ENCODE measurements at regions not wholly inside any gene's neighbourhood (a gene's known extent, or its start where the extent isn't known, plus 50 kb on each side); places are given as distances from the start of the nearest gene placed in this dataset.

GRCh38 chr17:71208111-71208704 lies 912.6 kb upstream of the SOX9 start:
- DNase-seq (ENCODE audit: low spot score): no peak
- Histone ChIP-seq H2AFZ (no peak overlapping the region), H3K79me2 (replicated peaks; ENCODE audit: insufficient read depth) (no peaks in the 10 kb centered on the region), H3K4me1 (ENCODE audit: insufficient read depth) (no peaks in the 10 kb centered on the region), H3F3A (replicated peaks; ENCODE audit: low read depth) (no peaks in the 10 kb centered on the region), H3K4me2 (no peak overlapping the region), H3K27ac (ENCODE audit: low read depth) (no peak overlapping the region), H3K36me3 (ENCODE audit: insufficient read depth) (no peaks in the 10 kb centered on the region), H3K27me3 (ENCODE audit: insufficient read depth) (no peaks in the 10 kb centered on the region), H3K4me3 (no peak overlapping the region), H3K9me2 (ENCODE audit: insufficient read depth) (no peaks in the 10 kb centered on the region), H4K20me1 (replicated peaks; ENCODE audit: insufficient read depth) (no peaks in the 10 kb centered on the region)
- H3K36me3 Mint-ChIP-seq (ENCODE audit: low read depth): no peaks in the 10 kb centered on the region; the same call in 2 of the 3 replicates
- no peak overlapping the region for H3K4me3 Mint-ChIP-seq
- no peaks in the 10 kb centered on the region for H3K4me1 Mint-ChIP-seq
- H3K27me3 Mint-ChIP-seq (ENCODE audit: insufficient read depth, low read depth, poor library complexity): no peaks in the 10 kb centered on the region
- no peak overlapping the region for H3K27ac Mint-ChIP-seq
- H3K9me3 Mint-ChIP-seq: peaks cover 2% of the 10 kb centered on the region; the same call in 2 of the 3 replicates
- TF ChIP-seq EZH2 (IDR thresholded peaks at IDR 0.05; ENCODE audit: low read depth, unreplicated experiment) (no peak), EZH2phosphoT487 (IDR thresholded peaks at IDR 0.05; ENCODE audit: unreplicated experiment) (no peak), JUNB (IDR thresholded peaks at IDR 0.05; ENCODE audit: unreplicated experiment) (no peak), POLR2AphosphoS5 (IDR thresholded peaks at IDR 0.05; ENCODE audit: low read depth) (no peak), REST (IDR thresholded peaks at IDR 0.05; ENCODE audit: unreplicated experiment) (no peak), ZNF331 (CRISPR knock-in tag; IDR thresholded peaks at IDR 0.05; ENCODE audit: low read depth) (no peak), ETS1 (IDR thresholded peaks at IDR 0.05) (no peak), NANOG (IDR thresholded peaks at IDR 0.05; ENCODE audit: borderline replicate concordance) (no peak), STAT1 (IDR thresholded peaks at IDR 0.05; ENCODE audit: unreplicated experiment) (no peak), ZNF114 (CRISPR knock-in tag; IDR thresholded peaks at IDR 0.05) (no peak), CREB1 (CRISPR knock-in tag; IDR thresholded peaks at IDR 0.05; ENCODE audit: low read depth) (no peak), CTCF (conservative IDR thresholded peaks at IDR 0.05; ENCODE audit: low read depth in 2 of 2) (no peak), ZNF462 (CRISPR knock-in tag; IDR thresholded peaks at IDR 0.05) (no peak)
- ATAC-seq: no peak

Data from GM23338 (cell line).